ENCODE measurements at regions not wholly inside any gene's neighbourhood (a gene's known extent, or its start where the extent isn't known, plus 50 kb on each side); places are given as distances from the start of the nearest gene placed in this dataset.

- TF ChIP-seq CTCF (conservative IDR thresholded peaks at IDR 0.05 in 1 of 2, IDR thresholded peaks at IDR 0.05 in 1 of 2; ENCODE audit: extremely low read depth in 1 of 2, insufficient read depth in 1 of 2, low read depth in 1 of 2, low read length in 2 of 2): no peak
- TF ChIP-seq EZH2 (IDR thresholded peaks at IDR 0.05; ENCODE audit: borderline replicate concordance, low read length): no peak
These were observed 379.3 kb downstream of the PLK2 start for GRCh38 chr5:58080573-58080972.
